ENCODE measurements at regions not wholly inside any gene's neighbourhood (a gene's known extent, or its start where the extent isn't known, plus 50 kb on each side); places are given as distances from the start of the nearest gene placed in this dataset.

GRCh38 chr14:56715938-56716337, 94.3 kb downstream of the OTX2 start (continued):
- TF ChIP-seq NRF1 (conservative IDR thresholded peaks at IDR 0.05 in 1 of 2, IDR thresholded peaks at IDR 0.05 in 1 of 2), result no peak
- no peak for TF ChIP-seq FOXK1 (CRISPR knock-in tag; IDR thresholded peaks at IDR 0.05; ENCODE audit: borderline replicate concordance)
- no peak for TF ChIP-seq CREM (IDR thresholded peaks at IDR 0.05; ENCODE audit: low read depth)
- TF ChIP-seq, protein P1, sequence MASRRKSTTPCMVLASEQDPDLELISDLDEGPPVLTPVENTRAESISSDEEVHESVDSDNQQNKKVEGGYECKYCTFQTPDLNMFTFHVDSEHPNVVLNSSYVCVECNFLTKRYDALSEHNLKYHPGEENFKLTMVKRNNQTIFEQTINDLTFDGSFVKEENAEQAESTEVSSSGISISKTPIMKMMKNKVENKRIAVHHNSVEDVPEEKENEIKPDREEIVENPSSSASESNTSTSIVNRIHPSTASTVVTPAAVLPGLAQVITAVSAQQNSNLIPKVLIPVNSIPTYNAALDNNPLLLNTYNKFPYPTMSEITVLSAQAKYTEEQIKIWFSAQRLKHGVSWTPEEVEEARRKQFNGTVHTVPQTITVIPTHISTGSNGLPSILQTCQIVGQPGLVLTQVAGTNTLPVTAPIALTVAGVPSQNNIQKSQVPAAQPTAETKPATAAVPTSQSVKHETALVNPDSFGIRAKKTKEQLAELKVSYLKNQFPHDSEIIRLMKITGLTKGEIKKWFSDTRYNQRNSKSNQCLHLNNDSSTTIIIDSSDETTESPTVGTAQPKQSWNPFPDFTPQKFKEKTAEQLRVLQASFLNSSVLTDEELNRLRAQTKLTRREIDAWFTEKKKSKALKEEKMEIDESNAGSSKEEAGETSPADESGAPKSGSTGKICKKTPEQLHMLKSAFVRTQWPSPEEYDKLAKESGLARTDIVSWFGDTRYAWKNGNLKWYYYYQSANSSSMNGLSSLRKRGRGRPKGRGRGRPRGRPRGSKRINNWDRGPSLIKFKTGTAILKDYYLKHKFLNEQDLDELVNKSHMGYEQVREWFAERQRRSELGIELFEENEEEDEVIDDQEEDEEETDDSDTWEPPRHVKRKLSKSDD (conservative IDR thresholded peaks at IDR 0.05; ENCODE audit: low read length), result no peak
- TF ChIP-seq CBX8 (IDR thresholded peaks at IDR 0.05; ENCODE audit: borderline replicate concordance, extremely low read depth, low read depth, low read length, poor library complexity, severe bottlenecking), result no peak
- TF ChIP-seq MAFK (IDR thresholded peaks at IDR 0.05; ENCODE audit: low read length), result no peak

DNA sequence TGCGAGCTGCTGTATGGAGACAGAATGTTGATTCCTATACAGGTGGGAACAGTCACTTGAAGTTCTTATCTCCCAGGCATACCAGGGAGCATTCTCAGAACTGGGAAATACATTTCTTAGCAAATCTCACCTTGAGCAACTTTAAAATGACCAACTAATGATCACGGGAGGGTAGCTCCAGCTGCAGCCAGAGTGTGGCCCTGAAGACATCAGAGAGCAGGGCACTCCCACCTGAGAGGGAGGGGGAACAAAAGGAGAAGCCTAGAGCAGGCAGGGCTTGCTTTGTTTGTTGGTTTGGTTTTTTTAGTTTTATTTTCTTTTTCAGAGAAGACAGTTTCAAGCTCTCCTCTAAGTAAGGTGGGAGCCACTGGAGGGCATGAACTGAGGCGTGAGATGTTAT, 101.1 kb downstream of the OTX2 start:
- H4K20me1 ChIP-seq (replicated peaks; ENCODE audit: control insufficient read depth, insufficient read depth, low read length), result no peaks in the 10 kb centered on the region
- ATAC-seq, result no peak
- ChIA-PET POLR2A (no interaction called here), CTCF (ENCODE audit: low intra/inter-chr PET ratio) (no interaction called here)
- BruUV-seq (replicated peaks), result no TSS peak
- H3K4me2 ChIP-seq (ENCODE audit: insufficient read depth, low read length), result no peak overlapping the region
- DNase-seq (ENCODE audit: extremely low read depth in 1 of 4, low spot score in 3 of 4), result no peak
- H2AFZ ChIP-seq (ENCODE audit: low read depth, low read length), result no peak overlapping the region
- no peaks in the 10 kb centered on the region for H3K9me1 ChIP-seq (ENCODE audit: control insufficient read depth, insufficient read depth, low read length)
- no peak for FAIRE-seq
- no peaks in the 10 kb centered on the region for H3K4me1 ChIP-seq (replicated peaks in 1 of 2; ENCODE audit: control insufficient read depth in 2 of 2, insufficient read depth in 2 of 2, low read length in 2 of 2)
- no peaks in the 10 kb centered on the region; a peak in 2 of 5 replicates for H3K27me3 ChIP-seq (ENCODE audit: control insufficient read depth in 2 of 2, insufficient read depth in 2 of 2, low read length in 2 of 2)
- intact Hi-C loops (cut with micrococcal nuclease), result no loop called here
- H3K9me3 ChIP-seq (replicated peaks; ENCODE audit: control insufficient read depth, insufficient read depth, low read depth, low read length), result no peaks in the 10 kb centered on the region
- H3K4me3 ChIP-seq, result no peak overlapping the region
- in situ Hi-C loops (cut with MboI), result no loop called here
- 5% methylated on average over 3 of the region's 3 CpGs for WGBS (ENCODE audit: insufficient coverage, low coverage, missing lambda C conversion rate)
- no peaks in the 10 kb centered on the region for H3K79me2 ChIP-seq (ENCODE audit: control insufficient read depth, insufficient read depth, low read length)
- no peaks in the 10 kb centered on the region for H3K36me3 ChIP-seq (ENCODE audit: control insufficient read depth, insufficient read depth, low read length)
- no peak overlapping the region for H3K27ac ChIP-seq (ENCODE audit: extremely low read depth, low read depth, low read length)
- H3K9ac ChIP-seq (ENCODE audit: insufficient read depth in 1 of 2, low read depth in 2 of 2, low read length in 2 of 2), result no peak overlapping the region
- TF ChIP-seq, protein P2, sequence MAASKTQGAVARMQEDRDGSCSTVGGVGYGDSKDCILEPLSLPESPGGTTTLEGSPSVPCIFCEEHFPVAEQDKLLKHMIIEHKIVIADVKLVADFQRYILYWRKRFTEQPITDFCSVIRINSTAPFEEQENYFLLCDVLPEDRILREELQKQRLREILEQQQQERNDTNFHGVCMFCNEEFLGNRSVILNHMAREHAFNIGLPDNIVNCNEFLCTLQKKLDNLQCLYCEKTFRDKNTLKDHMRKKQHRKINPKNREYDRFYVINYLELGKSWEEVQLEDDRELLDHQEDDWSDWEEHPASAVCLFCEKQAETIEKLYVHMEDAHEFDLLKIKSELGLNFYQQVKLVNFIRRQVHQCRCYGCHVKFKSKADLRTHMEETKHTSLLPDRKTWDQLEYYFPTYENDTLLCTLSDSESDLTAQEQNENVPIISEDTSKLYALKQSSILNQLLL (CRISPR knock-in tag; IDR thresholded peaks at IDR 0.05; ENCODE audit: borderline replicate concordance), result no peak
- TF ChIP-seq E2F1 (CRISPR knock-in tag; IDR thresholded peaks at IDR 0.05), result no peak
- no peak for TF ChIP-seq FOSL1 (tag; conservative IDR thresholded peaks at IDR 0.05)
- no peak for TF ChIP-seq ELF4 (CRISPR knock-in tag; IDR thresholded peaks at IDR 0.05)
- no peak for TF ChIP-seq ZNF561 (CRISPR knock-in tag; conservative IDR thresholded peaks at IDR 0.05)
- TF ChIP-seq ZNF408 (CRISPR knock-in tag; IDR thresholded peaks at IDR 0.05; ENCODE audit: low read depth), result no peak
- no peak for TF ChIP-seq ZNF445 (CRISPR knock-in tag; IDR thresholded peaks at IDR 0.05; ENCODE audit: low read depth)
- TF ChIP-seq, protein P3, sequence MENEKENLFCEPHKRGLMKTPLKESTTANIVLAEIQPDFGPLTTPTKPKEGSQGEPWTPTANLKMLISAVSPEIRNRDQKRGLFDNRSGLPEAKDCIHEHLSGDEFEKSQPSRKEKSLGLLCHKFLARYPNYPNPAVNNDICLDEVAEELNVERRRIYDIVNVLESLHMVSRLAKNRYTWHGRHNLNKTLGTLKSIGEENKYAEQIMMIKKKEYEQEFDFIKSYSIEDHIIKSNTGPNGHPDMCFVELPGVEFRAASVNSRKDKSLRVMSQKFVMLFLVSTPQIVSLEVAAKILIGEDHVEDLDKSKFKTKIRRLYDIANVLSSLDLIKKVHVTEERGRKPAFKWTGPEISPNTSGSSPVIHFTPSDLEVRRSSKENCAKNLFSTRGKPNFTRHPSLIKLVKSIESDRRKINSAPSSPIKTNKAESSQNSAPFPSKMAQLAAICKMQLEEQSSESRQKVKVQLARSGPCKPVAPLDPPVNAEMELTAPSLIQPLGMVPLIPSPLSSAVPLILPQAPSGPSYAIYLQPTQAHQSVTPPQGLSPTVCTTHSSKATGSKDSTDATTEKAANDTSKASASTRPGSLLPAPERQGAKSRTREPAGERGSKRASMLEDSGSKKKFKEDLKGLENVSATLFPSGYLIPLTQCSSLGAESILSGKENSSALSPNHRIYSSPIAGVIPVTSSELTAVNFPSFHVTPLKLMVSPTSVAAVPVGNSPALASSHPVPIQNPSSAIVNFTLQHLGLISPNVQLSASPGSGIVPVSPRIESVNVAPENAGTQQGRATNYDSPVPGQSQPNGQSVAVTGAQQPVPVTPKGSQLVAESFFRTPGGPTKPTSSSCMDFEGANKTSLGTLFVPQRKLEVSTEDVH (IDR thresholded peaks at IDR 0.05; ENCODE audit: low read depth, partially characterized antibody), result no peak

All from K562 (cell line).